A673 (cell line): ENCODE measurements at regions not wholly inside any gene's neighbourhood (a gene's known extent, or its start where the extent isn't known, plus 50 kb on each side); places are given as distances from the start of the nearest gene placed in this dataset.
"Not testable (repeated sequence)": the region's sequence is repeated elsewhere in the genome, so short reads cannot be mapped to it uniquely, and the experiment has no call there.

Experiments
- CTCF ChIP-seq: fragments of 300-800, 200-600 bp; sonication (generic); conservative IDR thresholded peaks from 2 replicates; pipeline ENCODE4 v1.5.1; 2017; ENCODE audit warnings: low read depth, mild to moderate bottlenecking, antibody characterized with exemption, low read length, moderate library complexity, mixed read lengths
- EZH2 ChIP-seq: fragments of 200-600 bp; sonication (generic); IDR thresholded peaks from 2 replicates; pipeline ENCODE4 v1.6.1; 2017; ENCODE audit warnings: borderline replicate concordance, low read depth, mild to moderate bottlenecking, mixed read lengths, antibody characterized with exemption, low read length; ENCODE audit not compliant: poor library complexity, severe bottlenecking

- not testable (repeated sequence) for TF ChIP-seq CTCF, EZH2
Observed at GRCh38 chr9:41279437-41279836, 90.3 kb upstream of the ZNG1F start.
